SK-N-MC (cell line): ENCODE measurements at regions not wholly inside any gene's neighbourhood (a gene's known extent, or its start where the extent isn't known, plus 50 kb on each side); places are given as distances from the start of the nearest gene placed in this dataset.

Experiments used
- DNase-seq: peaks from one replicate; pipeline ENCODE4 v3.0.0-alpha.2; 2011; ENCODE audit warnings: low read depth, low spot score
- H3K27ac ChIP-seq: fragments of 200-600 bp; sonication (generic); 2 replicates; pipeline ENCODE4 v1.5.1; 2016; ENCODE audit warnings: mixed run types
- H3K36me3 ChIP-seq: fragments of 200-600 bp; sonication (generic); 2 replicates; pipeline ENCODE4 v1.6.1; 2017; ENCODE audit warnings: antibody characterized with exemption, low read length, mixed read lengths; ENCODE audit not compliant: insufficient read depth
- H3K4me3 ChIP-seq: fragments of 200-600 bp; sonication (generic); 2 replicates; pipeline ENCODE4 v1.5.1; 2016
- H3K9ac ChIP-seq: fragments of 200-600 bp; sonication (generic); 2 replicates; pipeline ENCODE4 v1.8.0; 2017; ENCODE audit warnings: mixed run types, mixed read lengths; ENCODE audit not compliant: insufficient read length
- H3K9me3 ChIP-seq: fragments of 200-600 bp; sonication (generic); 2 replicates; pipeline ENCODE4 v1.6.1; 2017; ENCODE audit warnings: low read depth, mild to moderate bottlenecking, antibody characterized with exemption, low read length, moderate library complexity, mixed read lengths
- EZH2 ChIP-seq: fragments of 200-600 bp; sonication (generic); IDR thresholded peaks from one replicate; pipeline ENCODE4 v1.6.1; 2017; ENCODE audit warnings: antibody characterized with exemption
- FOXP2 ChIP-seq: optimal IDR thresholded peaks from 2 replicates; pipeline ENCODE3; 2011; ENCODE audit warnings: mild to moderate bottlenecking, moderate library complexity; ENCODE audit not compliant: insufficient read depth; ENCODE audit errors: extremely low read length, control extremely low read depth
- POLR2AphosphoS5 ChIP-seq: IDR thresholded peaks from 2 replicates; pipeline ENCODE4 v1.6.1; 2012; ENCODE audit warnings: mild to moderate bottlenecking, low read depth, low read length, borderline replicate concordance

DNA sequence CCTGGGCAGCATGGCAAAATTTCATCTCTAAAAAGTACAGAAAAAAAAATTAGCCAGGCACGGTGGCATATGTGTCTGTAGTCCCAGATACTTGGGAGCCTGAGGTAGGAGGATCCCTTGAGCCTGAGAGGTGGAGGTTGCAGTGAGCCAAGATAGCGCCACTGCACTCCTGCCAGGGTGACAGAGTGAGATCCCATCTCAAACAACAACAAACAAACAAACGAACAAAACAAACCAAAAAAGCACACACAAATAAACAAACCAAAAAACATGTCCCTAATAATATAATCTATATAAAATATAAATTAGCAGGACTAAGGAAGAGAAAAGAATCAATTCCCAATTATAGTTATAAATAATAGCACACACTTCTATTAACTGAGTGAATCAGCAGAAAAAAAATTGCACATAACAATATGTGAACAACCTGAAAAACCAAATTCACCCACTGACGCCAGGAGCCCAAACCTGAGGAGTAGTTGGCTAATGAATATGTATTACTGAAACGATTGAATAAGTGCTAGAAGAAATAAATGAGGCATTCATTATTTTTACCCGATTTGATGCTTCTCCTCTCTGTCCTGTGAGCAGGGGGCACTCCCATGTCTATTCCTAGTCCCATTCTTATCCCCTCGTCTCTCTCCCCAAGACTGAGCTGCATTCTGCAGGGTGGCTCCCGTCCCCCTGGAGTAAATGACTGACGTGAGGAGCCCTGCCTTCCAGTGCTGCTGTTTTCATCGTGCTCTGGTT, 108.2 kb upstream of the TOP3B start:
- Histone ChIP-seq H3K4me3 (no peak overlapping the region), H3K9me3 (no peaks in the 10 kb centered on the region), H3K36me3 (no peaks in the 10 kb centered on the region), H3K27ac (no peak overlapping the region), H3K9ac (no peak overlapping the region)
- TF ChIP-seq EZH2 (no peak), FOXP2 (no peak), POLR2AphosphoS5 (no peak)
- no peak for DNase-seq

DNA sequence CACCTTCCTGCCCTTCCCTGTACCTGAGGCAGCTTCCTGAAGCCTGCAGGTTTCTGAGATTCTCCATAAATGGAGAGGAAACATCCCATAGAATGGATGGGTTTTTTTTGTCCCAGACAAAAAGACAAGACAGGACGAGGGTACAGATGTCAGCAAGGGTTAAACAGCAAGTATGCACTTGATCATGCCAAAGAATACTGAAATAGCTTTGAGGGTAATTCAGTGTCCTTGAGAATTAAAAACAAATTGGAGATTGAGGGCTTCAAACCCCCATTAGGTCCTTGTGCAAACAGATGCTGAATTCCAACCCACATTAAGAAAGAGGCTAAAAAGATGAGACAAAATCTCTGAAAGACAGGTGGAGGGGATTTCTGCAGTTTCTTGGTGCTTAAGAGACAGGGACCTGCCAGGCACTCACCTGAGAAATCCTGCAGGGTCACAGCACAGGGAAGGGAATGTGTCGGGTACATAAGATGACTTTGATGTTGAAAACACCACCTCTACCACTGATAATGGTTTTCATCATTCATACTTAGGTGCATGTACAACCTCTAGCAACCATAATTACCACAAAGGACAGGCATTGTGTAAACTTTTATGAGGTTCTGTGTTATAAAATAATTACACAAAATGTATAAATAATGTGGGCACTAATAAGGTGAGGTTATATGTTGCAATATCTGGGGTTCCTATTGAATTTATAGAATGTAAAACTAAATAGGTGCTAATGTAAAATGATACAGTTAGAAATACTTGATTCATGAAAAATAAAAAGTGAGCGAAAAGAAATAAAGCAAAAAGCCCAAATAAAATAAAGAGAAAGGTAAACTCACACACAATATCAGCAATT, 107.1 kb upstream of the TOP3B start:
- no peak for DNase-seq
- TF ChIP-seq FOXP2: no peak
- no peak for TF ChIP-seq EZH2
- no peak for TF ChIP-seq POLR2AphosphoS5
- no peaks in the 10 kb centered on the region for H3K9me3 ChIP-seq
- H3K4me3 ChIP-seq: no peak overlapping the region
- H3K9ac ChIP-seq: no peak overlapping the region
- no peaks in the 10 kb centered on the region for H3K36me3 ChIP-seq
- no peak overlapping the region for H3K27ac ChIP-seq

DNA sequence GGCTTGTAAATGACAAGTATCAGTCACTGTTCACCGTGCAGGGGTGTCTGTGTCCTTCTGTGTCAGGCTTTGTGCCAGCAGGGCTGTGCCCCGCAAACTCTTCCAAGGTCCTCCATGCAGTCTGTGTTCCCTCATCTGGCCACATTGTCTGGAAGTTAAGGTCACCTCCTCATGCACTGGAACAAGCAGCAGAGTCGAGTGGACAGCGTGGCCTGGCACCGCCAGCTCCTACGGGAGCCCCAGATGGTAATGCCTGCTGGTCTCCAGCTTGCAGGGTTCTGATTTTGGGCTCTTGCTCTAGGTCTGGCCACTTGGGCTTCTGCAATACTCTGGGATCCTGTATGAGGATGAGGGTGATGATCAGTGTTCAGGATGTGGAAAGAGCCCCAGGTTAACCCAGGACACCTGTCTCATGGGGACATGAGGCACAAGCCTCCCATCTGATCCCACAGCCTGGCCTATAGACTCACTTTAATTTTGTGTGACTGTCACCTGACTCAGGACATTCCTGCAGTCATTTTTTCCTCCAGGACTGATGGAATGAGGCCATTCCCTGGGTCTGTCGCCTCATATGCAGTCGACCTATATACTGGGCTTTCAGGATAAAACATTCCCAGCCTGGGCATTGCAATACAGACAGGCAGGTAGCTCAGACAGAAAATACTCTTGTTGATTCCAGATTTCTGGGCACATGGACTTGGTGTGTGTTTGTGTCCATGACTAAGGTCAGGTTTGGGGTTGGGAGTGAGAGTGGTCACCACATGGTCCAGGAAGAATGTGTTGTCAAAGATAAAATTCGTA, 106.3 kb upstream of the TOP3B start:
- no peak overlapping the region for H3K9ac ChIP-seq
- no peak overlapping the region for H3K4me3 ChIP-seq
- no peaks in the 10 kb centered on the region for H3K36me3 ChIP-seq
- no peak for DNase-seq
- H3K27ac ChIP-seq: no peak overlapping the region
- H3K9me3 ChIP-seq: no peaks in the 10 kb centered on the region
- TF ChIP-seq EZH2: no peak
- TF ChIP-seq FOXP2: no peak
- TF ChIP-seq POLR2AphosphoS5: no peak

DNA sequence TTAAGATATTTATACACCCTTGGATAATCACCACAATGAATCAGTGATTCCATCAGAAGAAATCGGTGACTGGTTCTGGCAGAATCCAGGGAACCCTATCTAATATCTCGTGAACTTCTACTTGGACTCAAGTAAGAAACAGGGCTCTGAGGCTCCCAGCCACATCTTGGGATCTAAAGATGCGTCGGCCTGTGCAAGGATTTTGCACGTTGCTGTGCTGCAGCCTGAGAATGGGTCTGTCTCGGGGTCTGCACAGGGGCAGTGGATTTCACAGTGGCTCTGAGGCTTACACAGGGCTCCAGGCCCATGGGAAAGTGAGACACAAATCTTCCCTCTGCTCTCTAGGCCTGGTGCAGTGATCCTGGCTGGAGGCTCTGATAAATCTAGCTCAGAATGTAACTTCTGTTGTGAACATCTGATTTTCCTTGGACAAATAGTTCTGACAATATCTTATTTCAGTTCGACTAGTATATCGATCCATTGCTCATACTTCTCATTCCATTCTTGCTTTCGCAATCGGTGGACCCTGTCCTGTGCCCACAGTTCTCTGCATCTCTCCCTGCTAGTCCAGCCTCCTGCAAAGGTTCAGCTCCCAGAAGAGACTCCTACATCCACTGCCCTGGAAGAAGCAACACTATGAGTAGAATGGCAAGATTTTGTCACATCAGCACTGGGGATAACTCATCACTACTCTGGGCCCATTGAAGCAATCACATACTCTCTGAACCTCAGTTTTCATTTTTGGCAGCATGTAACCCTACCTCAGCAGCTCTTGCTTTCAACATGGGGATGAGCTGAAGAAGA, 105.5 kb upstream of the TOP3B start:
- no peak overlapping the region for H3K9ac ChIP-seq
- H3K4me3 ChIP-seq: no peak overlapping the region
- TF ChIP-seq POLR2AphosphoS5 (no peak), EZH2 (no peak), FOXP2 (no peak)
- no peak for DNase-seq
- no peak overlapping the region for H3K27ac ChIP-seq
- no peaks in the 10 kb centered on the region for H3K36me3 ChIP-seq
- no peaks in the 10 kb centered on the region for H3K9me3 ChIP-seq

DNA sequence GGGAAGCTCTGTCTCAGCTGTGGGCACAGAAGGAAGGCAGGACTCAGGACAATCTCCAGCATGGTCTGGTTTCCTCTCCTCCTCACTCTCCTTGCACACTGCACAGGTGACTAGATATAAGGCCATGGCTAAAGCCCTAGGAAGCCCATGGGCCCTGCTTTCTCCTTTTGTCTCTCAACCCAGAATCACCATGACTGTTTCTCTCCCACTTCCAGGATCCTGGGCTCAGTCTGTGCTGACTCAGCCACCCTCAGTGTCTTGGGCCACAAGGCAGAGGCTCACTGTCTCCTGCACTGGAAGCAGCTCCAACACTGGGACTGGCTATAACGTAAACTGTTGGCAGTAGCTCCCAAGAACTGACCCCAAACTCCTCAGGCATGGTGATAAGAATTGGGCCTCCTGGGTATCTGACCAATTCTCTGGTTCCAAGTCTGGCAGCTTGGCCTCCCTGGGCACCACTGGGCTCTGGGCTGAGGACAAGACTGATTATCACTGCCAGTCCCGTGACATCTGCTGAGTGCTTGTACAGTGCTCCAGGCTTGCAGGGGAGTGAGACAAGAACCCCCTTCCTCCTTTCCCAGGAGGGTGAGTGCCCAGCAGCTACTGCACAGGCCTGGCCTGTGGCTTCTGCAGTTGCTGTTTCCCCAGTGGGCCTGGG, 104.0 kb upstream of the TOP3B start:
- Histone ChIP-seq H3K36me3 (no peaks in the 10 kb centered on the region), H3K9ac (no peak overlapping the region), H3K27ac (no peak overlapping the region), H3K4me3 (no peak overlapping the region), H3K9me3 (no peaks in the 10 kb centered on the region)
- TF ChIP-seq FOXP2 (no peak), EZH2 (no peak), POLR2AphosphoS5 (no peak)
- DNase-seq: no peak

DNA sequence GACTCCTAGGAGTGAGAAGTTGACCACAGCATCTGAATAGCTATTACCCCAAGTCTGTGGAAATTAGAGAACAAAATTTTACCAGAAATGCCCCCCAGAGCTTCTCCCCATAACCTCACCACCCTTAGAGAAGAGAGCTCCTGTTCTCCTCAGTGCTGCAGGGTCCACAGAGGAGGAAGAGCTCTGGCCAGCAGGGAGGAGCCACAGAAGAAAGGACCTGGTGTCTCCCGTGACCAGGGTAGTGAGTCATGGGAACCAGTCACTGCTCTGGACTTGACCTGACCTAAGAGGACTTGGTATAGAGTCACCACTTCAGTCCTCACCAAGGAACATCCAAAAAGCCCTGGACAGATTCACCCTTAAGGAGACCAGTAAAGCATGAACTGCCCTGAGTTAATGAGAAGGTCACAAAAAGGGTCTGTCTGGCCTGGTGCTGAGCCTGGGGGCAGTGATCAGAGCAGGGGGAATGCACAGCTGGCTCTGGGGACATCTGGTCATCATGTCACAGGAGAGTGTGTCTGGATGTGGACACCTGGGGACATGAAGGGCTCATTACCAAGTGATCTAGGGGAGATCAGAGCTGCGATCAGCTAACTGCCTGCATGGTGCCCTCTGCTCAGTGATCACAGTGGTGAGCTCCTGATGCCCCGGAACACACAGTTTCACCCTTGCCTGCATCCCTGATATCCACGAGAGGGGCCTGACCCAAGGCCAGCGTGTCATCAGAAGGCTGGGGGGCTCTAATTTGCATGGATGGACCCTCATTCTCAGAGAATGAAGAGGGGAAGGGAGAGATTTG, 103.3 kb upstream of the TOP3B start:
- Histone ChIP-seq H3K4me3 (no peak overlapping the region), H3K9me3 (no peaks in the 10 kb centered on the region), H3K27ac (no peak overlapping the region), H3K9ac (no peak overlapping the region), H3K36me3 (no peaks in the 10 kb centered on the region)
- TF ChIP-seq POLR2AphosphoS5 (no peak), FOXP2 (no peak), EZH2 (no peak)
- DNase-seq: no peak
